ENCODE measurements at regions not wholly inside any gene's neighbourhood (a gene's known extent, or its start where the extent isn't known, plus 50 kb on each side); places are given as distances from the start of the nearest gene placed in this dataset.

- TF ChIP-seq CTCF (IDR thresholded peaks at IDR 0.05; ENCODE audit: control insufficient read depth, insufficient read depth, low read depth, low read length, missing control alignments), result no peak
- no peak for DNase-seq (ENCODE audit: low read depth)
- H3K4me3 ChIP-seq (ENCODE audit: control insufficient read depth, low read depth, low read length), result no peak overlapping the region
Measured at GRCh38 chr7:81608748-81609382, 161.0 kb downstream of the HGF start.

GRCh38 chr7:81607987-81608386 is 161.9 kb downstream of the HGF start:
- DNase-seq (ENCODE audit: low read depth), result no peak
- no peak overlapping the region for H3K4me3 ChIP-seq (ENCODE audit: control insufficient read depth, low read depth, low read length)

GRCh38 chr7:81606078-81606863 is 163.6 kb downstream of the HGF start:
- H3K4me3 ChIP-seq (ENCODE audit: control insufficient read depth, low read depth, low read length), result no peak overlapping the region
- DNase-seq (ENCODE audit: low read depth), result no peak
- no peak for TF ChIP-seq CTCF (IDR thresholded peaks at IDR 0.05; ENCODE audit: control insufficient read depth, insufficient read depth, low read depth, low read length, missing control alignments)

More at GRCh38 chr7:81607987-81608386, 161.9 kb downstream of the HGF start:
- TF ChIP-seq CTCF (IDR thresholded peaks at IDR 0.05; ENCODE audit: control insufficient read depth, insufficient read depth, low read depth, low read length, missing control alignments), result no peak

- no peak for DNase-seq (ENCODE audit: low read depth)
- no peak for TF ChIP-seq CTCF (IDR thresholded peaks at IDR 0.05; ENCODE audit: control insufficient read depth, insufficient read depth, low read depth, low read length, missing control alignments)
- no peak overlapping the region for H3K4me3 ChIP-seq (ENCODE audit: control insufficient read depth, low read depth, low read length)
Measured at GRCh38 chr7:81605493-81605892, 164.4 kb downstream of the HGF start.

- H3K4me3 ChIP-seq (ENCODE audit: control insufficient read depth, low read depth, low read length), result no peak overlapping the region
- DNase-seq (ENCODE audit: low read depth), result no peak
Measured at GRCh38 chr7:81604808-81605174, 165.1 kb downstream of the HGF start.

More at GRCh38 chr7:81604808-81605174, 165.1 kb downstream of the HGF start:
- no peak for TF ChIP-seq CTCF (IDR thresholded peaks at IDR 0.05; ENCODE audit: control insufficient read depth, insufficient read depth, low read depth, low read length, missing control alignments)
